ENCODE measurements at regions not wholly inside any gene's neighbourhood (a gene's known extent, or its start where the extent isn't known, plus 50 kb on each side); places are given as distances from the start of the nearest gene placed in this dataset.
"Not testable (repeated sequence)": the region's sequence is repeated elsewhere in the genome, so short reads cannot be mapped to it uniquely, and the experiment has no call there.

- DNase-seq (ENCODE audit: low spot score) = no peak
Measured at GRCh38 chr10:117748058-117748457, 205.5 kb downstream of the EMX2 start.

- no peak for DNase-seq (ENCODE audit: low spot score)
Measured at GRCh38 chr10:117750616-117751015, 208.1 kb downstream of the EMX2 start.

GRCh38 chr10:117751259-117751658 lies 208.7 kb downstream of the EMX2 start:
- DNase-seq (ENCODE audit: low spot score) = no peak

- DNase-seq (ENCODE audit: low spot score) = no peak
Measured at GRCh38 chr10:117752103-117752502, 209.6 kb downstream of the EMX2 start.

GRCh38 chr10:117754770-117755658 lies 212.5 kb downstream of the EMX2 start:
- DNase-seq (ENCODE audit: low spot score) = no peak

- DNase-seq (ENCODE audit: low spot score) = no peak
Measured at GRCh38 chr10:117755659-117756014, 213.1 kb downstream of the EMX2 start.

- DNase-seq (ENCODE audit: low spot score) = no peak
Measured at GRCh38 chr10:117757086-117757720, 214.7 kb downstream of the EMX2 start.

- DNase-seq (ENCODE audit: low spot score) = no peak
Measured at GRCh38 chr10:117759266-117759665, 216.7 kb downstream of the EMX2 start.

- no peak for DNase-seq (ENCODE audit: low spot score)
Measured at GRCh38 chr10:117761695-117762094, 219.1 kb downstream of the EMX2 start.

- no peak for DNase-seq (ENCODE audit: low spot score)
Measured at GRCh38 chr10:117762126-117762818, 219.7 kb downstream of the EMX2 start.

GRCh38 chr10:117762819-117763172 lies 220.2 kb downstream of the EMX2 start:
- DNase-seq (ENCODE audit: low spot score) = no peak

GRCh38 chr10:117763528-117763927 lies 221.0 kb downstream of the EMX2 start:
- no peak for DNase-seq (ENCODE audit: low spot score)

GRCh38 chr10:117768333-117769042 lies 225.9 kb downstream of the EMX2 start:
- DNase-seq (ENCODE audit: low spot score) = no peak

- no peak for DNase-seq (ENCODE audit: low spot score)
Measured at GRCh38 chr10:117775526-117775925, 233.0 kb downstream of the EMX2 start.

GRCh38 chr10:117777222-117777621 lies 234.7 kb downstream of the EMX2 start:
- not testable (repeated sequence) for DNase-seq (ENCODE audit: low spot score)

GRCh38 chr10:117778241-117778640 lies 235.7 kb downstream of the EMX2 start:
- no peak for DNase-seq (ENCODE audit: low spot score)

- no peak for DNase-seq (ENCODE audit: low spot score)
Measured at GRCh38 chr10:117780411-117780810, 237.9 kb downstream of the EMX2 start.

- DNase-seq (ENCODE audit: low spot score) = no peak
Measured at GRCh38 chr10:117781216-117781831, 238.8 kb downstream of the EMX2 start.

- no peak for DNase-seq (ENCODE audit: low spot score)
Measured at GRCh38 chr10:117782276-117782675, 239.7 kb downstream of the EMX2 start.

- DNase-seq (ENCODE audit: low spot score) = no peak
Measured at GRCh38 chr10:117783698-117784395, 241.3 kb downstream of the EMX2 start.

GRCh38 chr10:117784776-117785175 lies 242.2 kb downstream of the EMX2 start:
- DNase-seq (ENCODE audit: low spot score) = no peak

All from globus pallidus (tissue), 1 donor.